ENCODE measurements at regions not wholly inside any gene's neighbourhood (a gene's known extent, or its start where the extent isn't known, plus 50 kb on each side); places are given as distances from the start of the nearest gene placed in this dataset.

GRCh38 chr12:124667506-124668326 is 100.3 kb upstream of the NCOR2 start:
- Histone ChIP-seq H3K9ac (ENCODE audit: low read length) (no peak overlapping the region), H3K36me3 (replicated peaks; ENCODE audit: low read depth, low read length) (no peaks in the 10 kb centered on the region), H3K79me2 (ENCODE audit: low read length) (no peaks in the 10 kb centered on the region), H2AFZ (ENCODE audit: low read depth, low read length) (no peak overlapping the region), H3K9me3 (ENCODE audit: insufficient read depth, low read length) (no peaks in the 10 kb centered on the region), H3K4me1 (ENCODE audit: low read length) (no peaks in the 10 kb centered on the region), H4K20me1 (ENCODE audit: insufficient read depth, low read length) (no peaks in the 10 kb centered on the region), H3K4me3 (ENCODE audit: low read length) (no peak overlapping the region), H3K4me2 (ENCODE audit: low read length) (no peak overlapping the region), H3K27ac (ENCODE audit: low read length) (no peak overlapping the region), H3K27me3 (ENCODE audit: low read depth, low read length) (peaks cover 4% of the 10 kb centered on the region; the same call in 1 of the 2 replicates)
- TF ChIP-seq EZH2phosphoT487 (IDR thresholded peaks at IDR 0.05; ENCODE audit: low read depth) = no peak
- no peak for TF ChIP-seq CTCF (IDR thresholded peaks at IDR 0.05; ENCODE audit: low read depth, low read length)

- no peaks in the 10 kb centered on the region for H3K4me1 ChIP-seq (ENCODE audit: low read length)
- no peak overlapping the region for H3K4me2 ChIP-seq (ENCODE audit: low read length)
- H3K27me3 ChIP-seq (ENCODE audit: low read depth, low read length) = peaks cover 6% of the 10 kb centered on the region; the same call in 1 of the 2 replicates
- no peaks in the 10 kb centered on the region for H4K20me1 ChIP-seq (ENCODE audit: insufficient read depth, low read length)
- H2AFZ ChIP-seq (ENCODE audit: low read depth, low read length) = no peak overlapping the region
- no peaks in the 10 kb centered on the region for H3K79me2 ChIP-seq (ENCODE audit: low read length)
- H3K27ac ChIP-seq (ENCODE audit: low read length) = no peak overlapping the region
- TF ChIP-seq EZH2phosphoT487 (IDR thresholded peaks at IDR 0.05; ENCODE audit: low read depth) = no peak
- no peak for TF ChIP-seq CTCF (IDR thresholded peaks at IDR 0.05; ENCODE audit: low read depth, low read length)
- no peaks in the 10 kb centered on the region for H3K36me3 ChIP-seq (replicated peaks; ENCODE audit: low read depth, low read length)
- no peaks in the 10 kb centered on the region for H3K9me3 ChIP-seq (ENCODE audit: insufficient read depth, low read length)
- H3K9ac ChIP-seq (ENCODE audit: low read length) = no peak overlapping the region
- no peak overlapping the region for H3K4me3 ChIP-seq (ENCODE audit: low read length)
Observed at GRCh38 chr12:124666722-124667259, 99.4 kb upstream of the NCOR2 start.

GRCh38 chr12:124665511-124665910 is 98.1 kb upstream of the NCOR2 start:
- peaks cover 6% of the 10 kb centered on the region; the same call in 1 of the 2 replicates for H3K27me3 ChIP-seq (ENCODE audit: low read depth, low read length)
- TF ChIP-seq EZH2phosphoT487 (IDR thresholded peaks at IDR 0.05; ENCODE audit: low read depth) (no peak), CTCF (IDR thresholded peaks at IDR 0.05; ENCODE audit: low read depth, low read length) (no peak)
- H3K9me3 ChIP-seq (ENCODE audit: insufficient read depth, low read length) = no peaks in the 10 kb centered on the region
- H3K4me1 ChIP-seq (ENCODE audit: low read length) = no peaks in the 10 kb centered on the region
- no peak overlapping the region for H3K4me3 ChIP-seq (ENCODE audit: low read length)
- H4K20me1 ChIP-seq (ENCODE audit: insufficient read depth, low read length) = no peaks in the 10 kb centered on the region
- H3K4me2 ChIP-seq (ENCODE audit: low read length) = no peak overlapping the region
- no peak overlapping the region for H3K27ac ChIP-seq (ENCODE audit: low read length)
- H3K79me2 ChIP-seq (ENCODE audit: low read length) = no peaks in the 10 kb centered on the region
- no peak overlapping the region for H2AFZ ChIP-seq (ENCODE audit: low read depth, low read length)
- H3K9ac ChIP-seq (ENCODE audit: low read length) = no peak overlapping the region
- no peaks in the 10 kb centered on the region for H3K36me3 ChIP-seq (replicated peaks; ENCODE audit: low read depth, low read length)

GRCh38 chr12:124664395-124665111 is 97.1 kb upstream of the NCOR2 start:
- Histone ChIP-seq H3K36me3 (replicated peaks; ENCODE audit: low read depth, low read length) (no peaks in the 10 kb centered on the region), H3K4me3 (ENCODE audit: low read length) (no peak overlapping the region), H3K9ac (ENCODE audit: low read length) (no peak overlapping the region), H3K79me2 (ENCODE audit: low read length) (no peaks in the 10 kb centered on the region), H4K20me1 (ENCODE audit: insufficient read depth, low read length) (no peaks in the 10 kb centered on the region), H2AFZ (ENCODE audit: low read depth, low read length) (no peak overlapping the region), H3K27me3 (ENCODE audit: low read depth, low read length) (peaks cover 6% of the 10 kb centered on the region), H3K27ac (ENCODE audit: low read length) (no peak overlapping the region), H3K9me3 (ENCODE audit: insufficient read depth, low read length) (no peaks in the 10 kb centered on the region), H3K4me2 (ENCODE audit: low read length) (no peak overlapping the region), H3K4me1 (ENCODE audit: low read length) (no peaks in the 10 kb centered on the region)
- TF ChIP-seq EZH2phosphoT487 (IDR thresholded peaks at IDR 0.05; ENCODE audit: low read depth) = no peak
- TF ChIP-seq CTCF (IDR thresholded peaks at IDR 0.05; ENCODE audit: low read depth, low read length) = no peak
